CD1c-positive myeloid dendritic cell (primary cell): ENCODE measurements at regions not wholly inside any gene's neighbourhood (a gene's known extent, or its start where the extent isn't known, plus 50 kb on each side); places are given as distances from the start of the nearest gene placed in this dataset.
"Not testable (repeated sequence)": the region's sequence is repeated elsewhere in the genome, so short reads cannot be mapped to it uniquely, and the experiment has no call there.

Experiments
- DNase-seq: peaks from one replicate; pipeline ENCODE4 v3.0.0-alpha.2; 2016; ENCODE audit errors: extremely low spot score

GRCh38 chr16:51853586-51853985 is 693.4 kb downstream of the TOX3 start:
- DNase-seq = no peak

DNA sequence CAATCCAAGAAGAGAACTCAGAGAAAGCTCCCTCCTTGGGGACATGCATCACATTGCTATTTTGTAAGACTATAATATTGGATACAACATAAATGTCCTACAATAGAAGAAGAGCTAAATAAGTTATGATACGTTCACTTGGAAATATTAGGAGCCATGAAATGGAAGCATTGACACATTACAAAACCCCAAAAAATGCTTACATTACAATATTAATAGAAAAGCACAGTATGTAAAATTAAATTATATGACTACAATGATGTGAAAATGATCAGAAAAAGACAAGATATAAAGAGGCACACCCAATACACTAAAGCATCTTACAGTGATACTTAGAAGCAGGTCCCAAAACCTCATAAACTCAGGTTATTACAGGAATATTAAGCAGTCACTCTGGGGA is 694.1 kb downstream of the TOX3 start:
- DNase-seq = no peak

DNA sequence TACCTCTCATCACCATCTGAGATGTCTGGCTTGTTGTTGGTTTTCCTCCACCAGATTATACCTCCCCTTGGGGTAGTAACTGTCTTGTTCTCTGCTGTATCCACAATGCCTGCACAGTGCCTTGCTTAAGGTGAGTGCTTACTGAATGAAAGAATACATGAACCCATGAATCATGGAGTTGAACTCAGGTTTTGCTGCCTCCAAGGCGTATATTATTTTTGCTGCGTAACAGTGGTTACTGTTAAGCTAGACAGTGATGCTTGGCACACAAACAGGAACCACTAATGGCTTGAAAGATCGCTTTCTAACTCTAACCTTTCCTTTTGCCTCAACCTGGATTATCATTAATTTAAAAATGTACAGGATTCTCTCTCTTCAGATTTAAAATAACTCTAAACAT is 695.8 kb downstream of the TOX3 start:
- no peak for DNase-seq

DNA sequence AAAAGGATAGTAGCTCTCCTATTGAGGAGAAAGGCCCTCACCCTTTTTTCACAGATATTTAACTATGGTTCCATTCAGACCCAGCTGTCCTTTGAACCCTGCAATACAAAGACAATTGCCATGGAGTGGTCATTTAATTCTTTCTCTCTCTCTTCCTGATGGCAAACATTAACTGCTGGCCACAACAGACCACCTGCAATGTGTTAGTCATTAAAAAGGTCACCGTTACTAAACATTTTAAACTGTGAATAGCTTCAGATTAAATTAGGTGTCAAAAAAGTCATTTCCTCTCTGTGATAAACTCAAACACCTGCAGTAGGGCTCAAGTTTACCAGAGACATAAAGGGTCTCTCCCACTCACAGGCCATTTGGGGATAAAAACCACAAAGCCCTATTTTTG is 697.2 kb downstream of the TOX3 start:
- DNase-seq = no peak

DNA sequence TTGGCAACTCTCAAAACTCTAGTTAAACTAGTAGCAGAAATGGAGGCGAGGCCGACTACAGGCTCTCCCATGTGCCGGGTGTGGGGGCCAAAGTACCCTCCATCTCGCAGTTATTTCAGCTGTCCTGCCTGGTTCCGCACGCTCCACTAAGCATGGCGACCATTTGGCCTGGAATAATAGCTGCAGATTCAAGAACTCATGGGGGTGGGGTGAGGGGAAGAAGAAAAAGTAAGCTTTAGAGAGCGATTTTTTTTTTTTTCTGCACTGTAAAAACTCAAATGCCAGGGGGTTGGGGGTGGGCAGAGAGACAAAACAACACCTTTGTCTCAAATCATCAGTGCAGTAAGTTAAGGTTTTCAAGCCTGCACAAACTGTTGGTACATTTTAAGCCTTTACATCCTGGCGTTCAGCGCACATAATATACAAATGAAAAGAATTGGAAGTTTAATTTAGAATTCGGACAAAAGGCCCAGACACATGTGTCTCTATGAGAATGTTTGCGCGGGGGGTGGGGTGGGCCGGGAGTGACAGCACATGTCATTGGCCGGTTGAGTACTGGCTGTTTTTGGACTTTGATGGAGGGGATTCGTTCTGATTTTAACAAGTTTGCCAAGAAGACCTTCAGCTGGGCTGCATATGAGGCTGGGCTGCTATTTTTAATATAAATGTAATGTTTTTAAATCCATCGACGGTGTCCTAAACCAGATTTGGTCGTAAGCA is 694.7 kb upstream of the SALL1 start:
- no peak for DNase-seq

DNA sequence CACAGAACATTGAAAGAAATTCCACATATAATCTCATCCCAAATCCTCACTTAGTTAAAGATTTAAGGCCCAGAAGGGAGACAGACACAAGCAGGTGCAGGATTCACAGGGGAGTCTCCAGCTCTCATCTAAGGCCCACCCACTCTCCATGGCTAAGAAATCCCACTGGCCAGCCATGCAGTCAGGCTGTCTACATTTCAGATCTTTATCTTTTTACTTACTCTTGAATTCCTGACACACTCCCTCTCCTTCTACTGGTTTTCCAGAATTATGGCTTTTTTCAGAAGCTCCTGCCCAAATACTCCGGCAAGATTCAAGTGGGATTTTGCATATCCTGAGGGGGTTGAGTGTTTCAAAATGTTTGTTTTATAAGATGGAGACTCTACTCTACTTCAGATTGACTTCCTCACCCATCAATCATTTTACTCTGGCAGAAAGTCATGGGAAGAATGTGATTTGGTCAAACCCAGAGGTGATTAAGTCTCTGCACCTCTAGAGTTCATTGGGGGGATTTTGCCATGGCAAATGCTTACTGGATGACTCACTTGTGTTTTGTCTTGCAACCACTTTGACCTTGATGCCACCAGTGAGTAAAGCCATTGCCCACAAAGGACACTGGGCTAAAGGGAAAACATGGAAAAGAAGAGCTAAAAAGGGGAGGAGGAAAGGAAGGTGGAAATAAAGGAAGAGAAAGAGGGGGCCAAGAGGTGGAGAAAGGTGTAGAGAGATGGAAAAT is 688.8 kb upstream of the SALL1 start:
- no peak for DNase-seq

DNA sequence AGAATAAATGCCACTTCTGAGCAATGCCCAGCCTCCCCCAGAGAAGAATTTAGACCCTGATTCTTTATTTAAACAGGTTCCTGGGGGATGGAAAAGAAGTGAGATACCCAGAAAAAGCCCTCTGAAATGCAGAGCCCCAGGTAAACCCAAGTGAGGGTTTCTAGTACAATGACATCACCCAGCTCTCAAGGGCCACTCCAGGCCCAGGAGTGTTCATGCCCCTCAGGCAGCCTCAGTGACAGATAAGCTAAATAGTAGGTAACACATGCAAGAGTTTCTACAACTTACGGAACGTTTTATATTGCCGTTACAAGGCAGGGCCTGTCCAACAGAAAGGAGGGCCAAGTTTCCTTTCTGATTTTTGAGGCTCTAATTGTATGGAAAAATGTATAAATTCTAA is 683.7 kb upstream of the SALL1 start:
- no peak for DNase-seq

DNA sequence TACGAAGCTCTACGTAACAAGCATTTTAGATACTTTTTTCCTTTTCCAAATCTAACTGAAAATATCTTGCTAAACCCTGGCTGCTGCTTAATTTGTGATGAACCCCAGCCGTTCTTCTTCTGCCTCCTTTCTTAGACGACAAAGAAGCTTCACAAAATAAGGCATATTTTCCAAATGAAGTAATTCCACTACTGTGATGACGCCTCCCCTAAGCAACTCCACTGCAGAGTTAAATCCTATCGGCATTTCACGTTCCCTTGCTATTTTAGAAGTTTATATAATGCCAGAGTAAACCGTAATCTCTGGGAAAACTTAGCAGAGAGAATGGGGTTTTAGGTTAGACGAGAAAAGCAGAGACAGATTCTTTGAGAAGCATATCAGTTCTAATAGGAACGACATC is 683.1 kb upstream of the SALL1 start:
- DNase-seq = no peak

DNA sequence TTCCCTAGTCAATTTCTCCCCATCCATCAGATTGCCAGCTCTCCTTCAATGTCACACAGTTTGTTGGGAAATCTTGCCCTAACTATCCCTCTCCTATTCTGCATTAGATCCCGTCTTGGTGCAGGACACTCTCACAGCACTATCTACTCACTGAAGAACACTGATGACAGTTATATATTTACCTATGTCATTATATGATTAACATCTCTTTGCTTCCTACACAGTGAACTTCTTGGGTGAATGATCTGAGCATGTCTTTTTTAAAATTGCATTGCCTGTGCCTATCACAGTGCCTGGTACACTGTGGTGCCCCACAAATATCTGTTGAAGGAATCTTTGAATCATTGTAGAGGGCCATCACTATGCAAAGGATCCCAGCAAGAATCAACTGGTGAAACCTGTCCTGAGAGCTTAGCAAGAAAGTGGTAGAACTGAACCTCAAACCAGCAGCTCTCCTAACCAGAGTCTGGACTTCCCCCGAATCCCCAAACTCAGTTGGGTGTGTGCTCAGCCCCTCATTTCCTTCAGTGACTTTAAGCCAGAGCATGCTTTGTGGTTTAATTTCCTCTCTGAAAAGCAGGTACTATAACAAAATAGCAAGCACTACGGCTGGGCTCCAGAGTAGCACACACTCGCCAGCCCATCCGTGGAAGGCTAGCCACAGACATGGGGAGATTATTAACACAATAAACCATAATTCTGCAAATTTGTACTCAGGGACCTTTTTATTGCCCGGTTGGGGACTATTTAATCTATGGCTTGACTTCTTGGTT is 680.7 kb upstream of the SALL1 start:
- DNase-seq = no peak

GRCh38 chr16:51831034-51831433 is 680.0 kb upstream of the SALL1 start:
- DNase-seq = not testable (repeated sequence)

DNA sequence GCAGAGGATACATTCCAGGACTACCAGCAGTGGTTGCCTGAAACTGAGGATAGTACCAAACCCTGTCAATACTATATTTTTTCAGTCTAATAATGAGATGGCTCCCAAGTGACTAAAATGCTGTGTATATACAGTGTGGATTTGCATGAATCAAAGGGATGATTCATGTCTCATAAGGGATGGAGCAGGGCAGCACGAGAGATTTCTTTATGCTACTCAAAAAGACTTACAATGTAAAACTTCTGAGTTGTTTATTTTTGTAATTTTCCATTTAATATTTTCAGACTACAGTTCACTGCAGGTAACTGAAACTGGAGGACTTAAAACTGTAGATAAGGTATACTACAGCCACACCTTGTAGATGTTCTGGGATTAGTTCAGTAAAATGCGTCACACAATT is 674.7 kb upstream of the SALL1 start:
- no peak for DNase-seq

- DNase-seq = no peak
Observed at GRCh38 chr16:51822471-51822870, 671.4 kb upstream of the SALL1 start.

GRCh38 chr16:51821527-51821926 is 670.5 kb upstream of the SALL1 start:
- DNase-seq = no peak

DNA sequence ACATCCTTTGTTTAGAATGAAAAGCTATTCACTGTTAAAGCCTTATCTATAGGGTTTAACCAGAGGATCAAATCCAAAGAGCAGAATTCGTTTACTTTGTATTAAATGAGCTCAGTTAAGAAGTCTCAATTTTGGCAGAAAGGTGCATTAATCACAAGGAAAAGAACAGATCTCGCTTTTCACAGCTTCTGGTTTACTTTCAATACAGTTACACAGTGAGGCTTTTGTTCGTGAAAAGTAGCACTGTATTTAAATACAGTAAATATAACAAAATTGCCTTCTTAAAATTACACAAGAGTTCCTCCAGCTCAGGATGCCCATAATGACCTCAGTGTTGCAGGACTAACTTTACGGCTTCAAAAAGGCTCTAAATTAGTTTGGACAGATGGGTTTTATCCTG is 669.1 kb upstream of the SALL1 start:
- DNase-seq = no peak

DNA sequence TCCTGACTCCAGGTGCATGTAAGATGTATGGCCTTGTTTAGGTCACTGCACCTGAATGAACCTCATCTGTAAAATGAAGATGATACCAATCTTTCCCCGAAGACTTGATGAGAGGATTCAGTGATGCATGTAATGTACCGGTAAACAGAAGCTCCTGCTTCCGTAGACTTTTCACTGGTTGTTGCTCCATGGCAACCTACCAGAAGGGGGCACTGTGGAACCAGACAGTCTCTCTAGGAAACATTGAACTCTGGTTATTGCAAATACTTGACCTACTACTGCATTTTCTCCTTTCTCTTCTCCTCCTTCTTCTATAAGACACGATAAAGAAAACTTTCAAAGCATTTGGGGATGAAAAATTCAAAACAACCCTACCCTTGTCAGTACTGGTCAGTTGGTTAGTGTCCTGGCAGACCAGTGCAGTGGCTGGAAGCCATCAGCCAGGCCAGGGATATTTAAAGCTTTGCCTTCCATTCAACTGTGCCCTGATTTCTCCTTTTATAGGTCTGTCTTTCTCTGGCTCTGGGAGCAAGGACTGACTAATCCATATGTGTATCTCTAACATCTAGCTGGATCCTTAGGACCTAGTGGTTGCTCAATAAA is 667.4 kb upstream of the SALL1 start:
- peak; percentile 2 for DNase-seq

DNA sequence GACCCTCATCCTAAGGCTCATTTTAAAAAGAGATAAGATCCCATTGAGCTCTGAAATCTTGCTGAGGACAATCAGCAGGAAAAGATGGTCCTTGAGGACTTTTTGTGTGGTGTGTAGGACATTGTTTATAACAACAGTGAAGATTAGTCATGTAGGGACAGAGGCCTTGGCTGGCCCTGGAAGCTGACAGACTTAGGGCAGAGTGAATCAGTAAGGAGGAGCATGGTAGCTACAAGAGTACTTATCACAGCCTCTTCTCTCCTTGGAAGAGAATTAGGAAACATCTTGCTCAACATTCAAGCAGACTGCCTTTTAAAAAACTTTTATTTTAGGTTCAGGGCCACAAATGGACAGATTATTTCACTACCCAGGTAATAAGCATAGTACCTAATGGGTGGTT is 665.9 kb upstream of the SALL1 start:
- DNase-seq = no peak

GRCh38 chr16:51815523-51815922 is 664.5 kb upstream of the SALL1 start:
- no peak for DNase-seq

DNA sequence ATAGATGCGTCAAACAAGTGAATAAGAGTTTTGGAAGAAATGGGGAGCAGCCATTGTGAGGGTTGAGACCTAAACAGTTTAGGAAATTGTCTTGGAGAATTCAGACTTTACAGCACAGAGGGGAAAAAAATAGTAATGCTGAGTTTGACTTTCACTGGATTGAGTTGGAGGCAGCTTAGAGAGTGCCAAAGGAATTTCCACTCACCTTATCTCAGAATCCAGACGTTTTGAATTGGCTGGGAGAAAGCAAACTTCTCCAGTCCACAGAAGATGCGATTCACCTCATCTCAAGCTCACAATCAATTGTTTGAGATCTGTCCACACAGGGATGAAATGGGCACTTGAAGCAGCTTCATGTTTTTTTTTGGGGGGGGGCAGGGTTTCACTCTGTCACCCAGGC is 663.5 kb upstream of the SALL1 start:
- DNase-seq = no peak

DNA sequence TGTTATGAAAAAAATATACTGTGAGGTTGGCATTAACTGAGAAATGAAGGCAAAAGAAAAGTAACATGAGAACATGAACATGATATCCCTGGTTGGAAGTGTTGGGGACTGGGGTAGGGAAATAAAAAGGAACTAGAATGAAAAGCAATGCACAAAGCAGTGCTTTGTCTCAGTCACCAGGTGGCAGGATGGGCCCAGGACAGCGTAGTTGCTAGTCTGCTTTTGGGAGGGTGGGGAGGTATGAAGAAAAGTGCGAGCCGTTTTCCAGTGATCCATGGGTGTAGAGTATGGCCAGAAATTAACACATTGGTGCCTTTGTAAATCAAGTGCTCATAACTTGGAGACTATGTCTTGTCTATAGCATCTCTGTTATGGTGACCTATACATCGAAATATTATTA is 662.5 kb upstream of the SALL1 start:
- DNase-seq = no peak

- DNase-seq = no peak
Observed at GRCh38 chr16:51812945-51813344, 661.9 kb upstream of the SALL1 start.

- DNase-seq = no peak
Observed at GRCh38 chr16:51807551-51807950, 656.5 kb upstream of the SALL1 start.

DNA sequence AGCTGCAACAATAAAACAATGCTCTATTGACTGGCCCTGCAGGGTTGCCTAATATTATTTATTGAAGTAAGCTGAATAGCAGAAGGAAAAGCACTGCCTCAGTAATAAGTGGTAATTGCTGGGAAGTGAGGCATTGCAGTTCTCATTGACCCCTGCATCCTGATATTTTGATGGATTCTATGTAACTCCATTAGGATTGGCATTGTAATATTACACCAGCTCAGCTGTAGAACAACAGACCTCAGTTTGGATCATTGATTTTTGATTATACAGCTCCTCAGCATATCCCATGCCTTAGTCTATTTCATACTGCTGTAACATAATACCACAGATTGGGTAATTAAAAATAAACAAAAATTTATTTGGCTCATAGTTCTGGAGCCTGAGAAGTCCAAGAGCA is 650.6 kb upstream of the SALL1 start:
- no peak for DNase-seq
